Endodermal cell (in vitro differentiated cells): ENCODE measurements at regions not wholly inside any gene's neighbourhood (a gene's known extent, or its start where the extent isn't known, plus 50 kb on each side); places are given as distances from the start of the nearest gene placed in this dataset.

Experiments used
- DNase-seq: peaks from one replicate; pipeline ENCODE4 v3.0.0-alpha.2; 2017
- H3K27ac ChIP-seq: 2 replicates; pipeline ENCODE4 v1.5.1; 2013; ENCODE audit warnings: mild to moderate bottlenecking, low read depth, low read length, moderate library complexity
- H3K27me3 ChIP-seq: 2 replicates; pipeline ENCODE4 v1.6.1; 2013; ENCODE audit warnings: mild to moderate bottlenecking, low read length, moderate library complexity; ENCODE audit not compliant: insufficient read depth, control insufficient read depth, poor library complexity, severe bottlenecking
- H3K36me3 ChIP-seq: 2 replicates; pipeline ENCODE4 v1.7.0; 2013; ENCODE audit warnings: mild to moderate bottlenecking, low read length, moderate library complexity; ENCODE audit not compliant: control insufficient read depth, insufficient read depth
- H3K4me1 ChIP-seq: one replicate; pipeline ENCODE4 v1.7.0; 2013; ENCODE audit warnings: low read length; ENCODE audit not compliant: control insufficient read depth, insufficient read depth
- H3K4me3 ChIP-seq: 2 replicates; pipeline ENCODE4 v1.5.1; 2013; ENCODE audit warnings: mild to moderate bottlenecking, low read length, moderate library complexity
- H3K9ac ChIP-seq: 2 replicates; pipeline ENCODE4 v1.6.1; 2013; ENCODE audit warnings: mild to moderate bottlenecking, low read length, moderate library complexity; ENCODE audit not compliant: poor library complexity, severe bottlenecking; ENCODE audit errors: extremely low read depth
- H3K9me3 ChIP-seq: 2 replicates; pipeline ENCODE4 v1.6.1; 2013; ENCODE audit warnings: mild to moderate bottlenecking, low read length, moderate library complexity; ENCODE audit not compliant: control insufficient read depth
- H3K27ac Mint-ChIP-seq: 2 replicates; pipeline ENCODE4 v1.8.0; 2020; ENCODE audit warnings: mixed read lengths
- H3K27me3 Mint-ChIP-seq: 2 replicates; pipeline ENCODE4 v1.8.0; 2021; ENCODE audit warnings: mild to moderate bottlenecking, mixed read lengths; ENCODE audit not compliant: insufficient read depth
- H3K36me3 Mint-ChIP-seq: 2 replicates; pipeline ENCODE4 v1.8.0; 2020; ENCODE audit warnings: low read depth, mixed read lengths
- H3K4me1 Mint-ChIP-seq: 2 replicates; pipeline ENCODE4 v1.8.0; 2020; ENCODE audit warnings: mixed read lengths
- H3K4me3 Mint-ChIP-seq: 2 replicates; pipeline ENCODE4 v1.8.0; 2020; ENCODE audit warnings: mild to moderate bottlenecking, moderate library complexity, mixed read lengths
- H3K9me3 Mint-ChIP-seq: 2 replicates; pipeline ENCODE4 v1.8.0; 2020; ENCODE audit warnings: mild to moderate bottlenecking, mixed read lengths
- CTCF ChIP-seq: fragments of 200-600 bp; sonication (generic); conservative IDR thresholded peaks from 2 replicates; pipeline ENCODE4 v1.5.0; 2021; ENCODE audit warnings: antibody characterized with exemption, mild to moderate bottlenecking
- WGBS, 2 experiments: methylation state at CpG; one replicate each; pipeline versions ENCODE4 v1.1.5 to v1.1.7; 2013; ENCODE audit warnings: missing lambda C conversion rate in 2 of 2, mixed read lengths in 1 of 2; ENCODE audit not compliant: insufficient coverage in 1 of 2, insufficient read length in 1 of 2; 5-methylcytosine and 5-hydroxymethylcytosine counted together

- Mint-ChIP-seq H3K4me3 (no peak overlapping the region), H3K9me3 (no peaks in the 10 kb centered on the region), H3K27me3 (no peaks in the 10 kb centered on the region), H3K27ac (no peak overlapping the region), H3K4me1 (peaks cover 3% of the 10 kb centered on the region), H3K36me3 (no peaks in the 10 kb centered on the region)
- Histone ChIP-seq H3K27ac (no peak overlapping the region), H3K4me1 (no peaks in the 10 kb centered on the region), H3K36me3 (no peaks in the 10 kb centered on the region), H3K27me3 (no peaks in the 10 kb centered on the region), H3K9me3 (no peaks in the 10 kb centered on the region), H3K9ac (no peak overlapping the region), H3K4me3 (no peak overlapping the region)
- DNase-seq: no peak
- TF ChIP-seq CTCF: no peak
- WGBS, 2 experiments: 89 to 91% methylated on average over 7 of the region's 7 CpGs
Observed at GRCh38 chr2:191522478-191523120, 155.3 kb upstream of the NABP1 start.

GRCh38 chr2:191526091-191526490, 151.8 kb upstream of the NABP1 start:
- Mint-ChIP-seq H3K4me3 (no peak overlapping the region), H3K9me3 (no peaks in the 10 kb centered on the region), H3K27me3 (peaks cover 3% of the 10 kb centered on the region), H3K27ac (no peak overlapping the region), H3K4me1 (peaks cover 10% of the 10 kb centered on the region), H3K36me3 (no peaks in the 10 kb centered on the region)
- no peak for DNase-seq
- no peaks in the 10 kb centered on the region for H3K27me3 ChIP-seq
- H3K36me3 ChIP-seq: no peaks in the 10 kb centered on the region
- H3K9me3 ChIP-seq: no peaks in the 10 kb centered on the region
- WGBS, 2 experiments: 100% methylated on average over 1 of the region's 1 CpG; no CpG with 5 or more reads in 1 of the 2 experiments
- no peak overlapping the region for H3K4me3 ChIP-seq
- no peaks in the 10 kb centered on the region for H3K4me1 ChIP-seq
- H3K27ac ChIP-seq: no peak overlapping the region
- H3K9ac ChIP-seq: no peak overlapping the region
- no peak for TF ChIP-seq CTCF

- no peaks in the 10 kb centered on the region for H3K36me3 Mint-ChIP-seq
- TF ChIP-seq CTCF: no peak
- H3K4me3 Mint-ChIP-seq: no peak overlapping the region
Observed at GRCh38 chr2:191526536-191526935, 151.4 kb upstream of the NABP1 start.

More at GRCh38 chr2:191526536-191526935, 151.4 kb upstream of the NABP1 start:
- 94% methylated on average over 1 of the region's 2 CpGs; no CpG with 5 or more reads in 1 of the 2 experiments for WGBS, 2 experiments
- no peak overlapping the region for H3K27ac ChIP-seq
- Mint-ChIP-seq H3K27ac (no peak overlapping the region), H3K27me3 (peaks cover 4% of the 10 kb centered on the region), H3K4me1 (peaks cover 10% of the 10 kb centered on the region), H3K9me3 (no peaks in the 10 kb centered on the region)
- no peak for DNase-seq
- no peaks in the 10 kb centered on the region for H3K9me3 ChIP-seq
- H3K4me1 ChIP-seq: no peaks in the 10 kb centered on the region
- no peak overlapping the region for H3K9ac ChIP-seq
- no peak overlapping the region for H3K4me3 ChIP-seq
- H3K27me3 ChIP-seq: no peaks in the 10 kb centered on the region
- no peaks in the 10 kb centered on the region for H3K36me3 ChIP-seq
